GM21390 (cell line): ENCODE measurements at regions not wholly inside any gene's neighbourhood (a gene's known extent, or its start where the extent isn't known, plus 50 kb on each side); places are given as distances from the start of the nearest gene placed in this dataset.
"Not testable (repeated sequence)": the region's sequence is repeated elsewhere in the genome, so short reads cannot be mapped to it uniquely, and the experiment has no call there.

ENCODE experiments used
- ATAC-seq: cut with Tn5 transposase; IDR thresholded peaks from one replicate; pipeline ENCODE4 v1.9.1; 2021; ENCODE audit not compliant: unreplicated experiment

DNA sequence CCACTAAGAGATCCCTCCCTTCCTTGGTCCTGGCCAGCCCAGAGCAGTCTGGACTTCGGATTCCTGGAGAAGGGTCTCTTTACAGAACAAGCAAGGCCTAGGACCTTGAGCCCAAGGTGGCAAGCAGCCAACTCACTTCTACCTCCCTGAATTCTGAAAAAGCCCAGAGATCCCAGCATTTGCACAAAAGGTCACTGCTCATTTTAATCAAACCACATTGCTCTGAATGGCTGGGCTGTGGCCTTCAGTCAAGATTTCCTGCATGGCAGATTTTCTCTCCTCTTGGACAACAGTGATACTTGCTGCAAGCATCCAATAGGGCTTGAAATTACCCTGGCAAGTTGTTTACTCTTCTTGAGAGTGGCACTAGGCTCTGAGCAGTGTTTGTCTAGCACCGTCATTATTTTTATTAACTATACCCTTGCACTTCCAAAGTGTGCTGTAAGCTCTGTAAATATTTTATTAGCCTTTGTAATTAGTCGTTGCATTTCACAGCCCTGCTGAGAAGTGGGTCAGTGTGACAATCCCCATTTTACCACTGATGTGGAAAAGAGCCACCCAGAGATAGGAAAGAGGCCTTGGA is 274.7 kb upstream of the CTNNB1 start:
- no peak for ATAC-seq

- ATAC-seq, result no peak
These were observed 274.1 kb upstream of the CTNNB1 start for GRCh38 chr3:40925231-40925630.

DNA sequence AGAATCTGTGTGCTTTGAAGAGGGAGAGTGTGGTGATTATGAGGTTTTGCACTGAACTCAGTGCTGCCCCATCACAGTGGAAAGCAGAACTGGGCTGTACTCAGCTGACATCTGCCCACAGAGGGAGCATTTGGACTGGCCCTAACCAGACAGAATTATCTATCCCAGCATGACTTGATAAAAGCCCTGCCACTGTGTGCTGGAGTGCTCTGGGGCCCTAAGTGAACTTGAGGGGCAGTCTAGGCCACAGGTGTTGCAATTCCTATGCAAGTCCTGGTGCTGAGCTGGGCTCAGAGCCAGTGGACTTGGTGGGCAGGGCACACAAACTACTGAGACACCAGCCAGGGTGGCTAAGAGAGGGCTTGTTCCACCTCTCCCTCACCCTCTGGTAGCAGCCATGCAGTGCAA is 269.2 kb upstream of the CTNNB1 start:
- ATAC-seq, result no peak

DNA sequence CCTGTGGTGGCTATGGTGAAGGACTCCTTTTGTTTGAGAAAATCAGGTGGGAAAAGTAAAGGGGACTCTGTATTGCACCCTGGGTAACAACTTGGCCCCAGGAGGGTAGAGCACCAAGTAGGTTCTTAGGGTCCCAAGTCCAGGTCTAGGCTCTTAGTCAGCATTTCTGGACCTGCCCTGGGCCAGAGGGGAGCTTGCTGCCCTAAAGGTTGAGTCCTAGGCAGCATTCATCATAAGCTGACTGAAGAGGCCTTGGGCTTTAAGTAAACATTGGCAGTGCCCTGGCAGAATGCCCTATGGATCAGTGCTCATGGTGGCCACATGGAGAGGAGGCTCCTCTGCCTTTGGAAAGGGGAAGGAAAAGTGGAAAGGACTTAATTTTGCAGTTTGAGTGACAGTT is 268.5 kb upstream of the CTNNB1 start:
- no peak for ATAC-seq

DNA sequence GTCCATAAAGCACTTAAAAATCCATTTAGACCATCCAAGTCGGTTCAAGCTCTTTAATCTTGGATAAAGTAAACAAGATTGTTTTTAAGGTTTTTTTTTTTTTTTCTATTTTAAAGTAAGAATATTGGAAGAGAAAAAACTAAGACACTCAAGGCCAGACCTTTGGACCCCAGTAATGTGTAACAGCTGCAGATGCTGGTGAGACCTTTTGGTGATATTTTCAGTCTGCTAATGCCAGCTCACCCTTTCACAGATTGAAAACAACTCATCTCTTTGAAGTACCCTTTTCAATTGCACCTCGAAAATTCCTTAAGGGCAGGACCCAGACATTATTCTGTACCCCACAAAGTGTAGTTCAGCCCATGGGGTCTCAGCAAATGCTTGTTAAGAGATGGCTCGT is 260.7 kb upstream of the CTNNB1 start:
- ATAC-seq, result no peak

DNA sequence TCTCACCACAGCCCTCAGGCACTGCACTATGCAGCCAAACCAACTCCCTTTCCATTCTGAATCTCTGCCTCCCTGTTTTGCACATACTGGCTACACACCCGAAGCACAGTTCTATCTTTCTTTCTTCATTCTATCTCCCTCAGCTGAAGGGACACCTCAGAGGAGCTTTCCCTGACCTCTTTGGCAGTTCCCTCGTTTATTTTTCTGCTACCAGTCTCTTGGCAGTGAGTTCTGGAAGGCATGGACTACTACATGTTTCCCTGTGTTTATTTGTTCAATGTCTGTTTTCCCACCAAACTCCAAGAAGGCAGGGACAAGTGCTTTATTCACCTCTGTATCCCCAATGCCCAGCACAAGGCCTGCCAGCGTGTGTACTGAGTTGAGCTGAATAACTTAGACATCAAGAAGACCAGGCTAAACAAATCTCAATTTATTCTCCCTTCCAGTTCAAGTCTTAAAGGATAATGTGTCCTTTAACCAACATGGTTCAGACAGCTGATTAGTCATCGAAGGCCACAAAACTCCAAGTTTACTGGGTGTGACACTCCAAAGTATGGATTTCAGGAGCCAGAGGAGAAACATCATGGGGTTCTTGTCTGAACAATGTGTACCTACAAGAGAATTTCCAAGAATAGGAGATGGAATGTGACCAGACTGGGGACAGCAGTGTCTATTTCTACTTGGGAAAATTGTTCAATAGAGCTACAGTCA is 260.1 kb upstream of the CTNNB1 start:
- no peak for ATAC-seq

DNA sequence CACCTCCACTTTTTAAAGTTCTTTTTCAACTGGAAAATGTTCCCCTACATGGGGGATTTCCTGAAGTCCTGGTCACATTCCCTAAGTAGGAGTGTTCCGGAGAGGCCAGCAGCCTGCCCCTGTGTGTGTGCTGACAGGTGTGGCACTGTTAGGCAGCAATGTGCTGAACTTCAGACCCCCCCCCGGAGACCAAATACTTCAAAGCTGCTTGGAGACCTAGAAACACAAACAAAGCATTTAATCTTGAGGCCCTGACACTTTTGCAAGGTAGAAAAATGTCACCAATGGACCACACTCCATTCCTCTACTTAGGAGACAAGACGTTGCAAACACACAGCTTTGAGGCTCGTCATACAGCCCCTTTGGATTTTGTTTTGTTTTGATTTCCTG is 259.6 kb upstream of the CTNNB1 start:
- ATAC-seq, result no peak

DNA sequence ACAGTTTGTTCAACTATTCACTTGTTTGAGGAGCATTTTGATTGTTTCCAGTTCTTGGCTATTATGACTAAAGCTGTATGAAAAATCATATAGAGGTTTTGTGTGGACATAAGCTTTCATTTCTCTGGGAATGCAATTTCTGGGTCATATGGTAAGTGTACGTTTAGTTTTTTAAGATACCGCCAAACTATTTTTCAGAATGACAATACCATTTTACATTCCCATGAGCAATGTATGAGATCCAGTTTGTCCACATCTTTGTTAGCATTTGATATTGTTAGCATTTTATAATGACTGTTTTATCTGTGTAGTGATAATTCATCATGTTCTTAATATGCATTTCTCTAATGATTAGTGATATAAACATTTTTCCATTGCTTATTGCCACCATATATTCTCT is 258.7 kb upstream of the CTNNB1 start:
- ATAC-seq, result no peak

GRCh38 chr3:40947022-40947421 is 252.3 kb upstream of the CTNNB1 start:
- not testable (repeated sequence) for ATAC-seq

DNA sequence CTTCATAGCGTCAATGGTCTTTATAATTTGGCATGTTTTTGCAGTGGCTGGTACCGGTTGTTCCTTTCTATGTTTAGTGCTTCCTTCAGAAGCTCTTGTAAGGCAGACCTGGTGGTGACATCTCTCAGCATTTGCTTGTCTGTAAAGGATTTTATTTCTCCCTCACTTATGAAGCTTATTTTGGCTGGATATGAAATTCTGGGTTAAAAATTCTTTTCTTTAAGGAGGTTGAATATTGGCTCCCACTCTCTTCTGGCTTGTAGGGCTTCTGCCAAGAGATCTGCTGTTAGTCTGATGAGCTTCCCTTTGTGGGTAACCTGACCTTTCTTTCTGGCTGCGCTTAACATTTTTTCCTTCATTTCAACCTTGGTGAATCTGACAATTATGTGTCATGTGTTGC is 250.0 kb upstream of the CTNNB1 start:
- ATAC-seq, result not testable (repeated sequence)

DNA sequence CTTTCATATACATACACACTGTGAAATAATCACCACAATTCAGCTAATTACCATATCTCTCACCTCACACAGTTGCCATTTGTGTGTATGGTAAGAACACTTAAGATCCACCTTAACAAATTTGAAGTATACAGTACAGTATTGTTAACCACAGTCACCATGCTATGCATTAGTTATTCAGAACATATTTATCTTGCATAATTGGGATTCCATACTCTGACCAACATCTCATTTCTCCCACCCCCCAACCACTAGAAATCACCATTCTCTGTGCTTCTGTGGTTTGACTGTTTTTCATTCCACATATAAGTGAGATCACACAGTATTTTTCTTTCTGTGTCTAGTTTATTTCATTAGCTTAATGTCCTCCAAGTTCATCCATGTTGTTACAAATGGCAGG is 247.7 kb upstream of the CTNNB1 start:
- ATAC-seq, result no peak

DNA sequence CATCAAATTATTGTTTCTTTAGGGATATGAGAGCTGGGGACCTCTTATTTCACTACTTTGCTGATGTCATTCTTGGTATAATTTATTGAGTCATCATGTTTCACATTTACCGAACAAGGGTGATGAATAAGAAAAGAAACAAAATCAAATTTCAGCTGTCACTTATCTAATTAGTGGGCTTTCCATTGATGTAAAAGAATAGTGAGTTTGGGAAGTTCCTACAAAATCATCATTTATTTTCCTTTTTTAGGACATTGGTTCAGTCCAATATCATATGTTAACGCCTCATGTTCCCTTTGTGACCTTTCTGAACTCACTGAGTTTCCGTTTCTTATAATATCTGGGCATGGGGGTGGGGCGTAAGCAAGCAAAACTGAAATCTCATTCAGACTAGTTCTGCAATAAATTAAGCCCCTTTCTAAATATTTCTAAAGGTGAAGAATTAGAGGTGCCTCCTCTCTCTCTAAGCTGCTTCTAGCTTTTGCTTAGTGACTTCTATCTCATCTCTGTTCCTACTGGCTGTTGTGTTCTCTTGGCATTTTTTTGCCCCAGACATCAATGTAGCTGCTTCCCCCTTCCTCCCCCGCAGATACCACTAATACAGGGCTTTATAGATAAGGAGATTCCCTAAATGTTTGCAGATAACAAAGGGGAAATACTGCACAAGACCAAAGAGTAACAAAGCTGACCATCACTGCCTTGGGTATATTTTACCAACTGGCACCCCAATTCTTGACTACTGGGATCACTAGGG is 238.0 kb upstream of the CTNNB1 start:
- peak; percentile 69 for ATAC-seq

DNA sequence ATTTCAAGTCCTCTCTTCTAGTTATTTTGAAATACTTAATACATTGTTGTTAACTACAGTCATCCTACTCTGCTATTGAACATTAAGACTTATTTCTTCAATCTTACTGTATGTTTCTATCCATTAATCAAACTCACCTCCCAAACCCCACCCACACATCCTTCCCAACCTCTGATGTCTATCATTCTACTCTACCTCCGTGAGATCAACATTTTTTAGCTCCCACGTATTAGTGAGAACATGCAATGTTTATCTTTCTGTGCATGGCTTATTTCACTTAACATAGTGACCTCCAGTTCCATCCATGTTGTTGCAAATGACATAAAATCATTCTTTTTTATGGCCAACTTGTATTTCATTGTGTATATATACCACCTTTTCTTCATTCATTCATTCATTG is 236.6 kb upstream of the CTNNB1 start:
- ATAC-seq, result no peak

- no peak for ATAC-seq
These were observed 230.6 kb upstream of the CTNNB1 start for GRCh38 chr3:40968666-40969065.

DNA sequence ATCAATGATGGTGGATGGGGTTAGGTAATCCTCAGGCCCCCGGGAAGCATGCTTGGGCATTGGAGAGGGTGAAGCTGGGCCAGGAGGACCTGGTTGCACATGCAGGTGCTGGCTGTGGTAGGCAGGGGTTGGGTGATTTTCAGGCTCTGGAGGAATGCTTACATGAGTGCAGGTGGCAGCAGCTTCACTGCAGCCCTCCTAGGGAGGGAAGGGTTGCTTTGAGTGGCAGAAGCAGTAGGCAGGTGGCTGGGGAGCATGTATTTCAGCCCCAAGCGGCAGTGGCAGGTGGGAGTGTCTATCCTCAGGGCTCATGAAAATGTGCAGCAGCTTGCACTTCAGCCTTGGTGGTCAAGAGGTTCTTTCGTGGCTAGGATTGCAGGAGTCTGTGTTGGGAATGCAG is 230.0 kb upstream of the CTNNB1 start:
- no peak for ATAC-seq

GRCh38 chr3:40969756-40970466 is 229.4 kb upstream of the CTNNB1 start:
- no peak for ATAC-seq

GRCh38 chr3:40971191-40972168 is 227.8 kb upstream of the CTNNB1 start:
- ATAC-seq, result peak; percentile 98

DNA sequence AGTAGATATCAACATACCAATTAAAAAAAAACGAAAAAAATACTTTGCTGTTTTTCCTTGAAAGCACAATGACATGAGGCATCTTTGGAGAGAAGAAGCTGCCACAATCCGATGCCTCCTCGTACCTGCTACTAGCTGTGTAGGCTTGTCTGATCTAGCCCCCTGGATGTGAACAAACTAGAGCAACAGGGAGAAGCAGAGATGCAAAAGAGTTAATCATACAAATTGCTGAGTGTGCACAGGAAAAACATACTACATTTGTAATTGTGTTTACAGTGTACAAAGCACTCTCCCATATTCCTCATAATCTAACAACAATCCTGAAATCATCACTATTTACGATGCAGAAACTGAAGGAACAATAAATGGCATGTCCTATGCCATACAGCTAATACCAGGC is 227.0 kb upstream of the CTNNB1 start:
- ATAC-seq, result no peak

- no peak for ATAC-seq
These were observed 226.2 kb upstream of the CTNNB1 start for GRCh38 chr3:40973141-40973540.

GRCh38 chr3:40975711-40976121 is 223.6 kb upstream of the CTNNB1 start:
- ATAC-seq, result no peak
